Endothelial cell of umbilical vein (primary cell): ENCODE measurements at regions not wholly inside any gene's neighbourhood (a gene's known extent, or its start where the extent isn't known, plus 50 kb on each side); places are given as distances from the start of the nearest gene placed in this dataset.

Experiments used
- BruUV-seq: library from RNA; stranded (reverse); fragments of 400-500 nt; replicated peaks from 2 replicates; lab custom pipeline; 2021; lab: Mats Ljungman, UMichigan
- CTCF ChIA-PET: fragments of 300-600, 350-600 bp; sonication (Branson Sonifier 250); formaldehyde crosslinking; loops from one replicate; lab custom pipeline; 2021; ENCODE audit warnings: antibody characterized with exemption, inconsistent platforms; lab: Charles Lee
- POLR2A ChIA-PET: fragments of 300-600, 350-600 bp; sonication (Branson Sonifier 250); formaldehyde crosslinking; loops from one replicate; lab custom pipeline; 2021; ENCODE audit warnings: antibody characterized with exemption, inconsistent platforms; lab: Charles Lee
- DNase-seq: peaks from one replicate; pipeline ENCODE4 v3.0.0-alpha.2; 2011; ENCODE audit warnings: low read depth, low spot score
- FAIRE-seq: peaks from 2 replicates; lab custom pipeline; 2011; peaks lifted over from hg19 to GRCh38; lab: Jason Lieb, UNC
- H2AFZ ChIP-seq: 2 replicates; pipeline ENCODE4 v1.6.0; 2012; ENCODE audit warnings: low read depth, low read length, control low read depth, inconsistent platforms
- H3K27ac ChIP-seq: 2 replicates; pipeline ENCODE4 v1.5.1; 2011; ENCODE audit warnings: low read depth, mild to moderate bottlenecking, control low read depth, low read length, moderate library complexity; ENCODE audit not compliant: insufficient read depth
- H3K27me3 ChIP-seq, 2 experiments: 2 replicates each; pipeline versions ENCODE4 v1.6.0 to v1.6.1; 2011; ENCODE audit warnings: low read length in 2 of 2, mixed read lengths in 1 of 2; ENCODE audit not compliant: control insufficient read depth in 2 of 2, insufficient read depth in 2 of 2
- H3K36me3 ChIP-seq, 2 experiments: 2 replicates in 1 of 2; 3 replicates in 1 of 2; pipeline ENCODE4 v1.5.1; 2011; ENCODE audit warnings: low read length in 2 of 2, mild to moderate bottlenecking in 1 of 2, moderate library complexity in 1 of 2; ENCODE audit not compliant: control insufficient read depth in 2 of 2, insufficient read depth in 2 of 2; ENCODE audit errors: extremely low read depth in 1 of 2
- H3K4me1 ChIP-seq: 3 replicates; pipeline ENCODE4 v1.5.1; 2011; ENCODE audit warnings: mild to moderate bottlenecking, low read length; ENCODE audit not compliant: control insufficient read depth, insufficient read depth; ENCODE audit errors: extremely low read depth
- H3K4me2 ChIP-seq: 2 replicates; pipeline ENCODE4 v1.6.1; 2011; ENCODE audit warnings: low read length, control low read depth, mixed read lengths; ENCODE audit not compliant: insufficient read depth
- H3K4me3 ChIP-seq, 3 experiments: fragments of 200-600 bp in 1 of 3; sonication (generic), shearing (Covaris generic) in 1 of 3; replicated peaks in 1 of 3; 2 replicates each; pipeline ENCODE4 v1.5.1; 2011 to 2016; ENCODE audit warnings: control low read depth in 3 of 3, low read length in 3 of 3, mild to moderate bottlenecking in 2 of 3, inconsistent platforms in 1 of 3, low read depth in 1 of 3, moderate library complexity in 1 of 3; ENCODE audit not compliant: insufficient read depth in 1 of 3
- H3K79me2 ChIP-seq: 2 replicates; pipeline ENCODE4 v1.6.0; 2012; ENCODE audit warnings: low read length, inconsistent platforms; ENCODE audit not compliant: control insufficient read depth, insufficient read depth
- H3K9ac ChIP-seq: replicated peaks from 2 replicates; pipeline ENCODE3; 2011; ENCODE audit warnings: low read length, control low read depth; ENCODE audit not compliant: insufficient read depth; ENCODE audit errors: extremely low read depth
- H3K9me1 ChIP-seq: replicated peaks from 3 replicates; pipeline ENCODE4 v1.6.0; 2011; ENCODE audit warnings: mild to moderate bottlenecking, low read length; ENCODE audit not compliant: control insufficient read depth, insufficient read depth; ENCODE audit errors: extremely low read depth
- H3K9me3 ChIP-seq: replicated peaks from 2 replicates; pipeline ENCODE4 v1.5.1; 2012; ENCODE audit warnings: low read length, inconsistent platforms; ENCODE audit not compliant: control insufficient read depth, insufficient read depth
- H4K20me1 ChIP-seq: replicated peaks from 2 replicates; pipeline ENCODE3; 2011; ENCODE audit warnings: mild to moderate bottlenecking, low read length; ENCODE audit not compliant: control insufficient read depth, insufficient read depth; ENCODE audit errors: extremely low read depth
- EZH2 ChIP-seq: IDR thresholded peaks from 2 replicates; pipeline ENCODE4 v1.6.1; 2012; ENCODE audit warnings: borderline replicate concordance, low read depth, mild to moderate bottlenecking, moderate library complexity, low read length, inconsistent platforms; ENCODE audit not compliant: severe bottlenecking
- FOS ChIP-seq: IDR thresholded peaks from 2 replicates; pipeline ENCODE4 v1.6.1; 2011; ENCODE audit warnings: mild to moderate bottlenecking, low read length, moderate library complexity, borderline replicate concordance; ENCODE audit not compliant: insufficient read depth
- GATA2 ChIP-seq: IDR thresholded peaks from 2 replicates; pipeline ENCODE4 v1.7.0; 2011; ENCODE audit warnings: low read depth, mild to moderate bottlenecking, moderate library complexity, mixed read lengths, low read length; ENCODE audit not compliant: insufficient read length, insufficient read depth
- JUN ChIP-seq: IDR thresholded peaks from 2 replicates; pipeline ENCODE4 v1.6.1; 2011; ENCODE audit warnings: borderline replicate concordance, low read depth; ENCODE audit not compliant: insufficient read length, insufficient read depth
- MAX ChIP-seq: IDR thresholded peaks from 2 replicates; pipeline ENCODE4 v1.6.1; 2011; ENCODE audit not compliant: insufficient read depth, insufficient read length
- MYC ChIP-seq: IDR thresholded peaks from one replicate; pipeline ENCODE4 v1.6.1; 2011; ENCODE audit warnings: mild to moderate bottlenecking, low read depth, low read length
- POLR2A ChIP-seq: IDR thresholded peaks from 2 replicates; pipeline ENCODE4 v1.6.1; 2012; ENCODE audit warnings: low read depth, mild to moderate bottlenecking, control low read depth, low read length
- POLR2AphosphoS5 ChIP-seq: IDR thresholded peaks from 2 replicates; pipeline ENCODE4 v1.6.1; 2012; ENCODE audit warnings: low read depth, mild to moderate bottlenecking, control low read depth, low read length, moderate library complexity; ENCODE audit not compliant: insufficient read depth
- dilution Hi-C: fragments of 300-500 bp; cut with MboI; formaldehyde crosslinking; loops from one replicate; pipeline ENCODE4 v1.15.0; 2019; ENCODE audit warnings: low sequenced_read_pairs; ENCODE audit not compliant: extremely low pct_ligation_motif_present
- intact Hi-C: fragments of 100-400 bp; cut with micrococcal nuclease; formaldehyde crosslinking; loops from one replicate; pipeline ENCODE4 v1.10.0; 2022
- TF ChIP-seq, protein P1 (sequence below), 2 donors: IDR thresholded peaks; 1 replicate in 1 of 2; 2 replicates in 1 of 2; pipeline ENCODE4 v1.5.1; 2011; ENCODE audit warnings: low read length in 2 of 2, mild to moderate bottlenecking in 2 of 2, moderate library complexity in 2 of 2, control low read depth in 1 of 2, inconsistent platforms in 1 of 2, low read depth in 1 of 2; ENCODE audit not compliant: insufficient read depth in 1 of 2; ENCODE audit errors: extremely low read depth in 1 of 2

DNA sequence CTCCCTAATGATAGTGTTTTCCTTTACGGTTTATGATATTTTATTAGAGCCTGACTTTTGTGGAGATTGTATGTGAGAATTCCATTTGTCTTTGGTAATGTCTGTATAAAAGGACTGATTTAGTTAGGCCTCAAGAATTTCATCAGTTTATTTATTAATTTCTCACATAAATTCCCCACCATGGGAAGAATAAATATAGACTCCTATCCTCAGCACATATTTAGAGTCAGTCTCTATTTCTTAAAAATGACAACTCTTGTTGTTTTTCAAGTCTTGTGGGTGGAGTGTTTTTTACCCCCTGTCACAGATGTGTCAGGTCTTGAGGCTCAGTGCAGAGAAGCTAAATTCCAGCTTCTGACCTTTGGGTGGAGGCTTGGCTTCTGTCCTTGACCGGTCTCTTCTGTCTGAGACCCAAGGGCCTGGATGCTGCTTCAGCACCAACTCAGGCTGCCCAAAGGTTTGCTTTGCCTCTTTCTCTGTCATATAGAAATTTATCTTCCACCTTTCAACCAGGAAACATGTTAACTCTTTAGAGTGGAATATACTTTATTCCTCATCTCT lies 117.3 kb upstream of the INHBA start:
- H3K4me1 ChIP-seq = no peaks in the 10 kb centered on the region
- POLR2A ChIA-PET = no interaction called here
- no peaks in the 10 kb centered on the region for H3K9me1 ChIP-seq
- H3K4me3 ChIP-seq = no peak overlapping the region
- no peaks in the 10 kb centered on the region for H3K27me3 ChIP-seq
- no peaks in the 10 kb centered on the region for H3K79me2 ChIP-seq
- no peak overlapping the region for H3K27ac ChIP-seq
- no TSS peak for BruUV-seq
- FAIRE-seq = no peak
- no peaks in the 10 kb centered on the region for H3K36me3 ChIP-seq
- no peak overlapping the region for H2AFZ ChIP-seq
- no peak for DNase-seq
- no peaks in the 10 kb centered on the region for H3K9me3 ChIP-seq
- dilution Hi-C loops = no loop called here
- TF ChIP-seq EZH2 (no peak), POLR2A (no peak), JUN (no peak), POLR2AphosphoS5 (no peak), MYC (no peak), GATA2 (no peak), FOS (no peak), MAX (no peak)
- TF ChIP-seq, protein P1, sequence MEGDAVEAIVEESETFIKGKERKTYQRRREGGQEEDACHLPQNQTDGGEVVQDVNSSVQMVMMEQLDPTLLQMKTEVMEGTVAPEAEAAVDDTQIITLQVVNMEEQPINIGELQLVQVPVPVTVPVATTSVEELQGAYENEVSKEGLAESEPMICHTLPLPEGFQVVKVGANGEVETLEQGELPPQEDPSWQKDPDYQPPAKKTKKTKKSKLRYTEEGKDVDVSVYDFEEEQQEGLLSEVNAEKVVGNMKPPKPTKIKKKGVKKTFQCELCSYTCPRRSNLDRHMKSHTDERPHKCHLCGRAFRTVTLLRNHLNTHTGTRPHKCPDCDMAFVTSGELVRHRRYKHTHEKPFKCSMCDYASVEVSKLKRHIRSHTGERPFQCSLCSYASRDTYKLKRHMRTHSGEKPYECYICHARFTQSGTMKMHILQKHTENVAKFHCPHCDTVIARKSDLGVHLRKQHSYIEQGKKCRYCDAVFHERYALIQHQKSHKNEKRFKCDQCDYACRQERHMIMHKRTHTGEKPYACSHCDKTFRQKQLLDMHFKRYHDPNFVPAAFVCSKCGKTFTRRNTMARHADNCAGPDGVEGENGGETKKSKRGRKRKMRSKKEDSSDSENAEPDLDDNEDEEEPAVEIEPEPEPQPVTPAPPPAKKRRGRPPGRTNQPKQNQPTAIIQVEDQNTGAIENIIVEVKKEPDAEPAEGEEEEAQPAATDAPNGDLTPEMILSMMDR (IDR thresholded peaks at IDR 0.05; ENCODE audit: extremely low read depth in 1 of 2, insufficient read depth in 1 of 2, low read depth in 1 of 2, low read length in 2 of 2) = no peak
- CTCF ChIA-PET = no interaction called here
- intact Hi-C loops = no loop called here
- no peak overlapping the region for H3K9ac ChIP-seq
- H4K20me1 ChIP-seq = no peaks in the 10 kb centered on the region
- H3K4me2 ChIP-seq = no peak overlapping the region
